ENCODE measurements at regions not wholly inside any gene's neighbourhood (a gene's known extent, or its start where the extent isn't known, plus 50 kb on each side); places are given as distances from the start of the nearest gene placed in this dataset.

- TF ChIP-seq POLR2A (IDR thresholded peaks at IDR 0.05) (no peak), POLR2AphosphoS5 (IDR thresholded peaks at IDR 0.05) (no peak)
These were observed 107.3 kb upstream of the TRPM1 start for GRCh38 chr15:31208817-31209216.

Data from sigmoid colon (tissue), 4 donors.